Stimulated activated memory B cell treated with anti-CD40 and anti-IgM and Interleukin-4, amounts not matched to agents 10 μg/mL and 1 μg/mL and 100 μg/mL, for 72 hours (primary cell): ENCODE measurements at regions not wholly inside any gene's neighbourhood (a gene's known extent, or its start where the extent isn't known, plus 50 kb on each side); places are given as distances from the start of the nearest gene placed in this dataset.

Experiments
- ATAC-seq: fragments of 150-1000 bp; cut with Tn5 transposase; 2 replicates; pipeline ENCODE4 v1.10.0; 2021
- H3K27ac Mint-ChIP-seq: one replicate; pipeline ENCODE4 v1.8.0; 2022; ENCODE audit warnings: mild to moderate bottlenecking, mixed read lengths
- H3K27me3 Mint-ChIP-seq: one replicate; pipeline ENCODE4 v1.8.0; 2022; ENCODE audit warnings: mixed read lengths
- H3K36me3 Mint-ChIP-seq: one replicate; pipeline ENCODE4 v1.8.0; 2022; ENCODE audit warnings: mixed read lengths
- H3K4me1 Mint-ChIP-seq: one replicate; pipeline ENCODE4 v1.8.0; 2022; ENCODE audit warnings: mixed read lengths
- H3K4me3 Mint-ChIP-seq: one replicate; pipeline ENCODE4 v1.8.0; 2022; ENCODE audit warnings: mild to moderate bottlenecking, moderate library complexity, mixed read lengths
- H3K9me3 Mint-ChIP-seq: one replicate; pipeline ENCODE4 v1.8.0; 2022; ENCODE audit warnings: mixed read lengths

DNA sequence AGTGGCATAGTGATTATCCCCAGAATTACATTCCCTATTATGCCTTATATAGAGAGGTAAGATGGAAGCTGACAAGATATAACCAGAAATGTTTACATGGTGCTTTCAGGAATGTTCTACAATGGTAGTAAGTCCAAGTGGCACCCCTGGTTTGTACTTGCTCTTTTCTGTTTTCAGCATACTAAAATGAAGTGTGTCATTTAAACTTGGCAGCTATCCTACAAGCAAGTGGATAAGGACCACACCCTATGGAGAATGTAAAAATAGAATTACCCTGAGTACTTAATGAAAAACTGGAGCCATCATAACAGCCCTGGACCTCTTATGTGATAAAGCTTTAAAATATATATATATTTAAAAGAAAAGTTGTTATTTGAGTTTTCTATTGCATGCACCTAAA, 1012.7 kb upstream of the CADM2 start:
- no peaks in the 10 kb centered on the region for H3K36me3 Mint-ChIP-seq
- H3K27ac Mint-ChIP-seq = no peak overlapping the region
- H3K4me3 Mint-ChIP-seq = no peak overlapping the region
- no peaks in the 10 kb centered on the region for H3K4me1 Mint-ChIP-seq
- no peak for ATAC-seq
- no peaks in the 10 kb centered on the region for H3K9me3 Mint-ChIP-seq
- no peaks in the 10 kb centered on the region for H3K27me3 Mint-ChIP-seq

DNA sequence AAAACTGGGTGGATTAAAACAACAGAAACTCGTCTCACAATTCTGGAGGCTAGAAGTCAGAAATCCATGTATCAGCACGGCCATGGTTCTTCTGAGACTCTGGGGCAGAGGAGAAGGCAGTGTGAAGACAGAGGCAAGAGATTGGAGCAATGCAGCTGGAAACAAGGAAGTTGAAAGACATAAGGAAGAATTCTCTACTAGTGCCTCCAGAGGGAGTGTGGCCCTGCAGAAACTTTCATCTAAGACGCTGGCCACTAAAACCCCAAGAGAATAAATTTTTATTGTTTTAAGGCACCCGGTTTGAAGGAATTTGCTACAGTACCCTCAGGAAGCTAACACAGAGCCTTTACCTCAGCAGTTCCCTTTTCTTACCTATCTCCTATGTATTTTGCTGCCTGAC, 1012.2 kb upstream of the CADM2 start:
- no peak for ATAC-seq
- no peak overlapping the region for H3K4me3 Mint-ChIP-seq
- no peaks in the 10 kb centered on the region for H3K27me3 Mint-ChIP-seq
- H3K9me3 Mint-ChIP-seq = no peaks in the 10 kb centered on the region
- H3K36me3 Mint-ChIP-seq = no peaks in the 10 kb centered on the region
- no peaks in the 10 kb centered on the region for H3K4me1 Mint-ChIP-seq
- H3K27ac Mint-ChIP-seq = no peak overlapping the region

DNA sequence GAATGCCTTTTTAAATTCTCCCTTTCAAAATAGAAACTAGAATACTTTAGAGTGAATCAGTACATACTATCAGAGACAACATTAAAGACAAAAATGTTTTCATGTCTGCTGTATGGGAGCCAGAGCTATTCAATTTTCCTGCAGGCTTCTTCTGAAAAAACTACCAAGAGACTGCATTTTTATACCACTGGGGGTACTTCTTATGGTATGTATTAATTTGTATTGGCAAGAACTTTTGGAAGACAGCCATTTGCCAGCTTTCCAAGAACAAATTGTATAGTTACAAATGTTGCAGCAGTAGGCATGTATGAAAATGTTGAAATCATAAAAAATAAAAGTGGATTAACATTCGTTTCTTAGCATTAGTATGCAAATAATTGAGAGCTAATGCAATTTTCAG, 1010.0 kb upstream of the CADM2 start:
- no peak overlapping the region for H3K4me3 Mint-ChIP-seq
- no peaks in the 10 kb centered on the region for H3K9me3 Mint-ChIP-seq
- no peak for ATAC-seq
- no peaks in the 10 kb centered on the region for H3K27me3 Mint-ChIP-seq
- H3K27ac Mint-ChIP-seq = no peak overlapping the region
- no peaks in the 10 kb centered on the region for H3K36me3 Mint-ChIP-seq
- no peaks in the 10 kb centered on the region for H3K4me1 Mint-ChIP-seq

DNA sequence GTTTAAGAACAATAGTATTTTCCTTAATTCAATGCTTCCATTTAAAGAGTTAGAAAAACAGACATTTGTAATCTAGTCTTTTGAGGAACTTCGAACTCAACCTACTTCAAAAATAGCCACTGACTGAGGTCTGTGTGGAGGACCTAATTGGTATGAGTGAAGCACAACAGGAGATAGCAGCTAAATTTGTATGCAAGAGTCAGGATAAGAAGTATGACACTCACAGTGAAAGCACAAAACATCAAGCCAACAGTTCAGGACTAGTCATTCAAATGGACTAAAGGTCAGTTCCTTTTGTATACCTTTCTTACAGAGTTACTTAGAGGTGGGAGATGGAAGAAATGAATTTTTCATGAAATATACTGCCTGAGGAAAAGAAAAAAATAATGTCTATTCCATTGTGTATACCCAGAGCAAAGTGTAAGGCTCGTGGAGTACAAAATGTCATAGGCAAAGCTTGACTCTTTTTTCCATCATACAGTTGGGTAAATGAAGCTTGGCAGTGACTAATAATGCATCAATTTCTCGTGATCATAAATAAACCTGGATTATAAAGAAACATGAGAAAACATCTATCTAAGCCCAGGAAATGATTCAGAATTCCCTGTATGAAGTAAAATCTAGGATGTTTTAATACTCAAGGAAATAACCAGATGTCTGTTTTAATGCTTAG, 1005.2 kb upstream of the CADM2 start:
- no peak overlapping the region for H3K27ac Mint-ChIP-seq
- H3K36me3 Mint-ChIP-seq = no peaks in the 10 kb centered on the region
- ATAC-seq = no peak
- H3K27me3 Mint-ChIP-seq = no peaks in the 10 kb centered on the region
- no peak overlapping the region for H3K4me3 Mint-ChIP-seq
- H3K9me3 Mint-ChIP-seq = no peaks in the 10 kb centered on the region
- no peaks in the 10 kb centered on the region for H3K4me1 Mint-ChIP-seq

DNA sequence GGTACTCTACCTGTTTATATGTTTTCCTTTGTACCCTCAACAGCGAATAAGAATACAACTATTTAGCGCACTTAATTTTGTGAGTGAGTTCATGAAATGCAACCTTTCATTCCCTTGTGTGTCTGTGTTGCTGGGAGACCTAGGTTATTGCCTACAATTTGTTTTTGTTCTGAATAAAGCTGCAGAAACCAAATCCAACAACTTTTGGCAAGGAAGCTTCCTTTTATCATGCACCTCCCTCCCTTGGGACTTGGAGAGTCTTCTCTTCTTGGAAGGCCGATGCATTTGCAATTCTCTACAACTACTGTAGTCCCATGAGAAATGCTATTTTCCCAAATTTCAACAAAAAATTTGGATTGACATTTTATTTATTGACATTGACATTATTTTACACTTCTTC, 1002.4 kb upstream of the CADM2 start:
- H3K27ac Mint-ChIP-seq = no peak overlapping the region
- no peak for ATAC-seq
- H3K4me3 Mint-ChIP-seq = no peak overlapping the region

DNA sequence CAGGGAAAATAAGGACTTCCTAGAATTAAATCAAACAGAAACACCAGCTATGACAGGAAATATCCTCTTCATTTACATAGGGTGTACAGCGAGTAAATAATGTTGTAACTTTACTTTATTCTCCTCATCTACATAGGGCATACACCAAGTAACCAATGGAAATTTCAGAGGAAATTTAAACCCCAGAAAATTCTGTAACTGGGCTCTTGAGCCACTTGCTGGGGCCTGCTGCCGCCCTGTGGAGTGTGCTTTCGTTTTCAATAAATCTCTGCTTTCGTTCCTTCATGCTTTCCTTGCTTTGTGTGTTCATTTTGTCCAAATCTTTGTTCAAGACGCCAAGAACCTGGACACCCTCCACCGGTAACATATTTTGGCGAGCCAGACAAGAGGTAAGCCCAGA, 990.4 kb upstream of the CADM2 start:
- Mint-ChIP-seq H3K36me3 (no peaks in the 10 kb centered on the region), H3K4me3 (no peak overlapping the region), H3K27me3 (no peaks in the 10 kb centered on the region), H3K9me3 (peaks cover 4% of the 10 kb centered on the region), H3K27ac (no peak overlapping the region), H3K4me1 (no peaks in the 10 kb centered on the region)
- no peak for ATAC-seq

More for the DNA sequence above, 1002.4 kb upstream of the CADM2 start:
- Mint-ChIP-seq H3K9me3 (no peaks in the 10 kb centered on the region), H3K36me3 (no peaks in the 10 kb centered on the region), H3K27me3 (no peaks in the 10 kb centered on the region), H3K4me1 (no peaks in the 10 kb centered on the region)

DNA sequence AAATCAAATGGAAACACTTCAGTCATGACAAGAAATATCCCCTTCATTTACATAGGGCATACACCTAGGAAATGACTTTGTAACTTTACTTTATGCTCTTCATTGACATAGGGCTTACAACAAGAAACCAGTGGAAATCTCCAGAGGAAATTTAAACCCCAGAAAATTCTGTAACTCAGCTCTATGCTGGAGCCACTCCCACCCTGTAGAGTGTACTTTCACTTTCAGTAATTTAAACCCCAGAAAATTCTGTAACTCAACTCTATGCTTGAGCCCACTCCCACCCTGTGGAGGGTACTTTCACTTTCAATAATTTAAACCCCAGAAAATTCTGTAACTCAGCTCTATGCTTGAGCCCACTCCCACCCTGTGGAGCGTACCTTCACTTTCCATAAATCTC, 987.1 kb upstream of the CADM2 start:
- no peak overlapping the region for H3K27ac Mint-ChIP-seq
- H3K4me3 Mint-ChIP-seq = no peak overlapping the region
- H3K36me3 Mint-ChIP-seq = no peaks in the 10 kb centered on the region
- no peaks in the 10 kb centered on the region for H3K27me3 Mint-ChIP-seq
- no peak for ATAC-seq
- no peaks in the 10 kb centered on the region for H3K4me1 Mint-ChIP-seq
- peaks cover 4% of the 10 kb centered on the region for H3K9me3 Mint-ChIP-seq

DNA sequence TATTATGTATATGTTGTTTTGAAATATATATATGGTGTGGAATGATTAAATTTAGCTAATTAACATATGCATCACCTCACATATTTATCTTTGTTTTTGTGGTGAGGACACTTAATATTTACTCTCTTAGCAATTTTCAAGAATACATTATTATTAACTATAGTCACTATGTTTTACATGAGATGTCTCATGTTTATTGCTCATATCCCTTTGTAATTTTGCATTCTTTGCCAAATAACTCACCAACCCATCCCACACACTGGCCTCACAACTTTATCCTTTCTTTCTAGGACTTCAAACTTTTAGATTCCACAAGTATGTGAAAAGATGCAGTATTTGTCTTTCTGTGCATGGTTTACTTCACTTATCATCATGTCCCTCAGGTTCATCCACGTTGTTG, 950.2 kb upstream of the CADM2 start:
- Mint-ChIP-seq H3K4me3 (no peak overlapping the region), H3K27ac (no peak overlapping the region), H3K9me3 (peaks cover 3% of the 10 kb centered on the region), H3K36me3 (no peaks in the 10 kb centered on the region), H3K27me3 (no peaks in the 10 kb centered on the region), H3K4me1 (no peaks in the 10 kb centered on the region)
- no peak for ATAC-seq

DNA sequence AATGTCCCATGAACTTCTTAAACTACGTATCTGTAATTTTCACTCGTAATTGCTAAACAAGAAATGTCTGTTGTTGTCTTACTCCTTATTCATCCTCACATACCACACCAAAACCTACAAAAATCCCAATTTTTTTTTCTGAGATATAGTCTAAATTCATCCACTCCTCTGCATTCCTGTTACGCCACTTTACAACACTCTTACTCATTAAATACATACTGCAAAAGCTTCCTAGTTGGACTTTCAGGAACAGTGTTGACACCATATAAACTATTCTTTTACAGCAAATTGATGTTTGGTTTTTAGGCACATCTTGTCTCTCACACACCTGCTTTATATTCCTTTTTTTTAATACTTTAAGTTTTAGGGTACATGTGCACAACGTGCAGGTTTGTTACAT, 934.9 kb upstream of the CADM2 start:
- H3K36me3 Mint-ChIP-seq = no peaks in the 10 kb centered on the region
- ATAC-seq = no peak
- H3K4me3 Mint-ChIP-seq = no peak overlapping the region
- no peaks in the 10 kb centered on the region for H3K27me3 Mint-ChIP-seq
- no peaks in the 10 kb centered on the region for H3K4me1 Mint-ChIP-seq
- H3K9me3 Mint-ChIP-seq = peaks cover 6% of the 10 kb centered on the region
- H3K27ac Mint-ChIP-seq = no peak overlapping the region

DNA sequence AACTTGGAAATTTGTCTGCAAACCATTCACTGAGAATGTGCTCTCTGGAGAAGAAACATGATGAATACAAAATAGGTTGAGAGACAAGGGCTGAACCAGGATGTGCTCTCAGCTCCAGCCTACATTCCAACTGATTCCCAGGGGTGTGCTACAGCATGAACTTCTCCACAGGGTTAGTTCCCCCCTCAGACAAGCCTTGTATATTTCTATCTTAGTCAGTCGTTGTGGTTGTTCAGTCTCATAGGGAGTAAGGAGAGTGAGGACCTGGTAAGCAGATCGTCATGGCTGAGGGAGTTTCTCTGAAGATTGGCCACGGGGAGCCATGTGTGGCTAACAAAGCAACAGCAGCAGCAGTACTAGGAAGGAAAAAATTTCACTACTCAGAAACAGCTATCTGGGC, 919.7 kb upstream of the CADM2 start:
- H3K27ac Mint-ChIP-seq = no peak overlapping the region
- H3K4me1 Mint-ChIP-seq = no peaks in the 10 kb centered on the region
- ATAC-seq = no peak
- H3K9me3 Mint-ChIP-seq = peaks cover 15% of the 10 kb centered on the region
- H3K27me3 Mint-ChIP-seq = no peaks in the 10 kb centered on the region
- no peak overlapping the region for H3K4me3 Mint-ChIP-seq
- H3K36me3 Mint-ChIP-seq = no peaks in the 10 kb centered on the region

DNA sequence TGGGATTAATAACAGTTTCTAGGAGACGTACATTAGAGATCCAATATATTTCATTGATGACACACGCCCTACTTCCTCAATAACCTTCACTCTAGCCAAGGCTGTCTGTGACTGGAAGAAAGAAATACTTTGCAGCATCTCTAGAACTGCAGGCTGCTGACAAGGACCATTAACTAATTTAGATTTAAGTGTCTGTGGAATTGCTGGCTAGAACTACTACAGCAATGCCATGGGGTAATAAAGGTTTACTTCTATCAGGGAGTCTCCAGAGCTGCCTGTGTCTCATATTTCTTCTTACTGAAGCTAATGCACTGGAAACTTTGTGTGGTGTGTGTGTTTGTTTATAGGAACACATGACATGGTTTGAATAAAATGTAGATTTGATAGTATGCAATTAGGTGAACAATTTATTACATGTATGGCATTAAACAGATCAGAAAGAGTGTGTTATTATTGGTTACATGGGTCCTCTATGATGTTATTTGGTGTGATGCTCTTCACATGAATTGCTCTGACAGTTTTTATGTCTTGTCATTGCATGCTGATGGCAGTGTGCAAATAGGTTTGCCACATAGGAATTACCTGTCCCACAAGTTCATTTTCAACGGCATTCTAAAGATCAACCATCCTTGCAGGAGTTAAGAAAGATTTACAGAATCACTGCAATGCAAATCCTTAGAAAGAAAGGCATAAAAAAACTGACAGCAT, 916.2 kb upstream of the CADM2 start:
- Mint-ChIP-seq H3K27me3 (no peaks in the 10 kb centered on the region), H3K4me3 (no peak overlapping the region), H3K36me3 (no peaks in the 10 kb centered on the region), H3K4me1 (no peaks in the 10 kb centered on the region), H3K27ac (no peak overlapping the region), H3K9me3 (peaks cover 3% of the 10 kb centered on the region)
- ATAC-seq = no peak

DNA sequence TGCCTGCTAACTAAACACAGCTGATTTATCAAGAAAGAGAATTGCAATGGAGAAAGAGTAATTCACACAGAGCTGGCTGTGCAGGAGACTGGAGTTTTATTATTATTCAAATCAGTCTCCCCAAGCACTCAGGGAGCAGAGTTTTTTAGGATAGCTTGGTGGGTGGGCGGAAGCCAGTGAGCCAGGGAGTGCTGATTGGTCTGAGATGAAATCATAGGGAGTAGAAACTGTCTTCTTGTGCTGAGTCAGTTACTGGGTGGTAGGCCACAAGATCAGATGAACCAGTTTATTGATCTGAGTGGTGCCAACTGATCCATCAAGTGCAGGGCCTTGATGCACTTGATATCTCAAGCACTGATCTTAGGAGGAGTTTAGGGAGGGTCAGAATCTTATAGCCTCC, 891.9 kb upstream of the CADM2 start:
- H3K27ac Mint-ChIP-seq = no peak overlapping the region
- no peaks in the 10 kb centered on the region for H3K36me3 Mint-ChIP-seq
- H3K9me3 Mint-ChIP-seq = no peaks in the 10 kb centered on the region
- H3K27me3 Mint-ChIP-seq = no peaks in the 10 kb centered on the region
- no peak overlapping the region for H3K4me3 Mint-ChIP-seq
- ATAC-seq = no peak
- no peaks in the 10 kb centered on the region for H3K4me1 Mint-ChIP-seq

DNA sequence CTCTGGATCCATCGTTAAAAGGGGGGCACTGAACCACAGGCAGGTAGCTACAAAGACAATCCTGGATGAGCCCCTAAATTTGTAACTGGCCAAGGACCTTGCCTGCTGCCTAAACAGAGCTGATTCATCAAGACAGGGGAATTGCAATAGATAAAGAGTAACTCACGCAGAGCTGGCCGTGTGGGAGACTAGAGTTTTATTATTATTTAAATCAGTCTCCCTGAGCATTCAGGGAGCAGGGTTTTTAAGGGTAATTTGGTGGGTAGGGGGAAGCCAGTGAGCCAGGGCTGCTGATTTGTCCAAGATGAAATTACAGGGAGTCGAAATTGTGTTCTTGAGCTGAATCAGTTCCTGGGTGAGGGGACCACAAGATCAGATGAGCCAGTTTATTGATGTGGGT, 885.1 kb upstream of the CADM2 start:
- ATAC-seq = no peak
- no peaks in the 10 kb centered on the region for H3K27me3 Mint-ChIP-seq
- no peaks in the 10 kb centered on the region for H3K4me1 Mint-ChIP-seq
- H3K36me3 Mint-ChIP-seq = no peaks in the 10 kb centered on the region
- H3K27ac Mint-ChIP-seq = no peak overlapping the region
- H3K4me3 Mint-ChIP-seq = no peak overlapping the region
- no peaks in the 10 kb centered on the region for H3K9me3 Mint-ChIP-seq

DNA sequence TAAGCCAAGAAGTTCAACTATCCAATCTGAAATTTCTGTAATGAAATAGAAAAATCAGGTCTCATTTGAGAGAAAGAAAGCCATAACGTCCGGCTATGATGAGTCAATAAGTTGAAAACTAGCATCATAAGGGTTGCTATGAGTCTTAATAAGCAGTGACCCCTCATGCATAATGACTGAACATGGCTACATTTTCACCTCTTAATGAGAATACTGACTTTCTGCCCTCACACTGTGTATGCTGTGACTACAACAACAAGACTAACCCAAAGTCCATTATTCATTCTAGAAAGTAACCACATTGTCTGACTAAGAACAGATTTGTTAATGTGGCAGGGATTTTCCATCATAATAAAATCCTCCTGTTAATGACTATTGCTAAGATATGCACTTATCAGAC, 884.0 kb upstream of the CADM2 start:
- no peak for ATAC-seq
- Mint-ChIP-seq H3K4me1 (no peaks in the 10 kb centered on the region), H3K27me3 (no peaks in the 10 kb centered on the region), H3K4me3 (no peak overlapping the region), H3K27ac (no peak overlapping the region), H3K9me3 (no peaks in the 10 kb centered on the region), H3K36me3 (no peaks in the 10 kb centered on the region)

DNA sequence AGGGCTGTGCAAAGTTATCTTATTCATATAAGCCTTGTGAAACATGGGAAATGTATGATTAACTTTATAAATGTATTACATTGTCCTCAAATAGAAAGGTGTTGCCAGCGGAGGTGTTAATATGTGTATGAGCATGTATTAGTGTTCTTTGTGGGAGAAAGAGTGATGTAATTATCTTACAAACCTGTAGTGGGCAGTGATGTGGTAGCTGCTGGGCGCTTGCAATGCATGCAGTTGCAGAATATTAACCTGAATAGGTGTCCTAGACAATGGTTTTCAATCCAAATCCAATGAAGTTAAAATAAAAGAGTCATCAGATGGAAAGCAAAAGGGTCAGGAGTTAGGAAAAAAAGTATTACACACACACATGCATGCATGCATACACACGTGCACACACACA, 881.3 kb upstream of the CADM2 start:
- H3K4me3 Mint-ChIP-seq = no peak overlapping the region
- H3K27me3 Mint-ChIP-seq = no peaks in the 10 kb centered on the region
- no peaks in the 10 kb centered on the region for H3K36me3 Mint-ChIP-seq
- H3K9me3 Mint-ChIP-seq = no peaks in the 10 kb centered on the region
- ATAC-seq = no peak
- H3K4me1 Mint-ChIP-seq = no peaks in the 10 kb centered on the region
- no peak overlapping the region for H3K27ac Mint-ChIP-seq

DNA sequence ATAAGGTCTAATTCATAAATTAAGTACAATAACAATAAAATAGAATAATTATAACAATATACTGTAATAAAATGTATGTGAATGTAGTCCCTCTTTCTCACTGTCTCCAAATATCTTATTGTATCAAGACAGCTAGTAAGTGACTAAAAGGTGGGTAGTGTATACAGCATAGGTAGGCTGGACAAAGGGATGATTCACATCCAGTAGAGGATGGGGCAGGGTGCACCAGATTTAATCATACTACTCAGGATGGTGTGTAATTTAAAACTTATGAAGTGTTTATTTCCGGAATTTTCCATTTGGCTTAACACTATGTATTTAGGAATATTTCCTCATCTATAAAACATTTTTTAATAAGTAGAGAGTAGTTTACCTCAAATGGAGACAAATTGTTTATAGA, 876.1 kb upstream of the CADM2 start:
- no peak for ATAC-seq
- Mint-ChIP-seq H3K27ac (no peak overlapping the region), H3K9me3 (peaks cover 6% of the 10 kb centered on the region), H3K27me3 (no peaks in the 10 kb centered on the region), H3K4me1 (no peaks in the 10 kb centered on the region), H3K4me3 (no peak overlapping the region), H3K36me3 (no peaks in the 10 kb centered on the region)
